H9 (cell line): ENCODE measurements at regions not wholly inside any gene's neighbourhood (a gene's known extent, or its start where the extent isn't known, plus 50 kb on each side); places are given as distances from the start of the nearest gene placed in this dataset.

Experiments used
- DNase-seq: peaks from one replicate; pipeline ENCODE4 v3.0.0-alpha.2; 2017
- H2AFZ ChIP-seq: one replicate; pipeline ENCODE4 v1.6.1; 2013; ENCODE audit warnings: mild to moderate bottlenecking, low read length, control low read depth, moderate library complexity
- H2AK5ac ChIP-seq: 2 replicates; pipeline ENCODE4 v1.6.1; 2013; ENCODE audit warnings: low read length, control low read depth, mixed read lengths; ENCODE audit not compliant: insufficient read length
- H2BK120ac ChIP-seq: one replicate; pipeline ENCODE4 v1.6.1; 2013; ENCODE audit warnings: low read depth, mild to moderate bottlenecking, low read length, control low read depth, inconsistent platforms; ENCODE audit not compliant: poor library complexity, severe bottlenecking
- H2BK12ac ChIP-seq: 2 replicates; pipeline ENCODE4 v1.6.1; 2013; ENCODE audit warnings: low read length, control low read depth, mixed read lengths, low read depth; ENCODE audit not compliant: insufficient read length
- H2BK15ac ChIP-seq: 2 replicates; pipeline ENCODE4 v1.6.1; 2013; ENCODE audit warnings: low read depth, low read length, control low read depth
- H2BK20ac ChIP-seq: one replicate; pipeline ENCODE4 v1.6.1; 2013; ENCODE audit warnings: low read depth, mild to moderate bottlenecking, low read length, control low read depth, inconsistent platforms; ENCODE audit not compliant: poor library complexity, severe bottlenecking
- H2BK5ac ChIP-seq: 2 replicates; pipeline ENCODE4 v1.6.1; 2013; ENCODE audit warnings: low read length, control low read depth, mixed read lengths; ENCODE audit not compliant: insufficient read length
- H3K14ac ChIP-seq: 2 replicates; pipeline ENCODE4 v1.6.1; 2013; ENCODE audit warnings: low read length, control low read depth; ENCODE audit not compliant: insufficient read depth
- H3K18ac ChIP-seq: 2 replicates; pipeline ENCODE4 v1.6.1; 2013; ENCODE audit warnings: low read depth, mild to moderate bottlenecking, mixed read lengths, low read length, control low read depth; ENCODE audit not compliant: insufficient read length
- H3K23ac ChIP-seq: 2 replicates; pipeline ENCODE4 v1.6.1; 2013; ENCODE audit warnings: low read length, control low read depth, mixed read lengths, low read depth; ENCODE audit not compliant: insufficient read length
- H3K23me2 ChIP-seq: 2 replicates; pipeline ENCODE4 v1.6.1; 2013; ENCODE audit warnings: low read depth, mild to moderate bottlenecking, mixed read lengths, low read length, control low read depth; ENCODE audit not compliant: insufficient read length, poor library complexity, severe bottlenecking
- H3K27ac ChIP-seq: 2 replicates; pipeline ENCODE4 v1.5.1; 2013; ENCODE audit warnings: low read length, control low read depth, mixed read lengths, low read depth; ENCODE audit not compliant: insufficient read length
- H3K27me3 ChIP-seq: 2 replicates; pipeline ENCODE4 v1.6.1; 2013; ENCODE audit warnings: low read length, control low read depth, inconsistent platforms; ENCODE audit not compliant: insufficient read depth
- H3K4ac ChIP-seq: 2 replicates; pipeline ENCODE4 v1.6.1; 2013; ENCODE audit warnings: low read depth, mild to moderate bottlenecking, control low read depth, inconsistent platforms, low read length, moderate library complexity
- H3K4me1 ChIP-seq: 2 replicates; pipeline ENCODE4 v1.6.1; 2013; ENCODE audit warnings: low read length, control low read depth, inconsistent platforms; ENCODE audit not compliant: insufficient read depth
- H3K4me2 ChIP-seq: 2 replicates; pipeline ENCODE4 v1.6.1; 2013; ENCODE audit warnings: low read length, control low read depth, mixed read lengths; ENCODE audit not compliant: insufficient read length, insufficient read depth
- H3K56ac ChIP-seq: 2 replicates; pipeline ENCODE4 v1.6.1; 2013; ENCODE audit warnings: low read depth, mild to moderate bottlenecking, mixed read lengths, low read length, control low read depth; ENCODE audit not compliant: insufficient read length
- H3K79me1 ChIP-seq: 2 replicates; pipeline ENCODE4 v1.6.1; 2013; ENCODE audit warnings: low read depth, mild to moderate bottlenecking, moderate library complexity, low read length, control low read depth, inconsistent platforms; ENCODE audit not compliant: insufficient read depth, poor library complexity, severe bottlenecking
- H3K79me2 ChIP-seq: 2 replicates; pipeline ENCODE4 v1.6.1; 2013; ENCODE audit warnings: low read length, control low read depth, inconsistent platforms; ENCODE audit not compliant: insufficient read depth
- H3K9ac ChIP-seq: 2 replicates; pipeline ENCODE4 v1.6.1; 2013; ENCODE audit warnings: low read length, control low read depth, mixed read lengths; ENCODE audit not compliant: insufficient read length; ENCODE audit errors: extremely low read depth
- H3K9me3 ChIP-seq: one replicate; pipeline ENCODE4 v1.6.1; 2013; ENCODE audit warnings: low read depth, low read length, inconsistent platforms; ENCODE audit not compliant: control insufficient read depth
- H3T11ph ChIP-seq: one replicate; pipeline ENCODE4 v1.6.1; 2013; ENCODE audit warnings: mild to moderate bottlenecking, low read length, control low read depth, inconsistent platforms
- H4K20me1 ChIP-seq: one replicate; pipeline ENCODE4 v1.6.1; 2013; ENCODE audit not compliant: control insufficient read depth, insufficient read length, insufficient read depth
- H4K5ac ChIP-seq: 2 replicates; pipeline ENCODE4 v1.6.1; 2013; ENCODE audit warnings: low read depth, mild to moderate bottlenecking, mixed read lengths, low read length, control low read depth; ENCODE audit not compliant: insufficient read length
- H4K8ac ChIP-seq: replicated peaks from 2 replicates; pipeline ENCODE4 v1.6.1; 2013; ENCODE audit warnings: low read length, control low read depth, mixed read lengths, low read depth; ENCODE audit not compliant: insufficient read length
- H4K91ac ChIP-seq: 2 replicates; pipeline ENCODE4 v1.6.1; 2013; ENCODE audit warnings: low read depth, mild to moderate bottlenecking, moderate library complexity, mixed read lengths, low read length, control low read depth; ENCODE audit not compliant: insufficient read length
- H3K27ac Mint-ChIP-seq, 3 experiments: 2 replicates in 2 of 3; 3 replicates in 1 of 3; pipeline ENCODE4 v1.8.0; 2020 to 2021; ENCODE audit warnings: mixed read lengths in 3 of 3, mild to moderate bottlenecking in 1 of 3, moderate library complexity in 1 of 3
- H3K27me3 Mint-ChIP-seq: 2 replicates; pipeline ENCODE4 v1.8.0; 2021; ENCODE audit warnings: low read depth, mild to moderate bottlenecking, moderate library complexity, mixed read lengths
- H3K36me3 Mint-ChIP-seq, 3 experiments: 2 replicates in 2 of 3; 3 replicates in 1 of 3; pipeline ENCODE4 v1.8.0; 2020 to 2021; ENCODE audit warnings: low read depth in 3 of 3, mixed read lengths in 3 of 3; ENCODE audit not compliant: insufficient read depth in 1 of 3
- H3K4me1 Mint-ChIP-seq, 2 experiments: 2 replicates each; pipeline ENCODE4 v1.8.0; 2020; ENCODE audit warnings: mixed read lengths in 2 of 2
- H3K4me3 Mint-ChIP-seq, 2 experiments: 2 replicates in 1 of 2; 3 replicates in 1 of 2; pipeline ENCODE4 v1.8.0; 2020 to 2021; ENCODE audit warnings: mild to moderate bottlenecking in 2 of 2, mixed read lengths in 2 of 2, moderate library complexity in 1 of 2
- H3K9me3 Mint-ChIP-seq, 2 experiments: 2 replicates in 1 of 2; 3 replicates in 1 of 2; pipeline ENCODE4 v1.8.0; 2020; ENCODE audit warnings: mild to moderate bottlenecking in 2 of 2, mixed read lengths in 2 of 2, moderate library complexity in 1 of 2
- CTCF ChIP-seq: fragments of 200-600 bp; sonication (generic); conservative IDR thresholded peaks from 3 replicates; pipeline ENCODE4 v1.8.0; 2021; ENCODE audit warnings: antibody characterized with exemption, mild to moderate bottlenecking
- WGBS: extraction: QIAGEN DNeasy Blood & Tissue Kit; methylation state at CpG from one replicate; pipeline ENCODE4 v1.1.7; 2013; ENCODE audit warnings: missing lambda C conversion rate, low lambda C conversion rate, mixed read lengths; ENCODE audit not compliant: insufficient read length; ENCODE audit errors: extremely low coverage; 5-methylcytosine and 5-hydroxymethylcytosine counted together

- Histone ChIP-seq H3K9me3 (peaks cover 7% of the 10 kb centered on the region), H3K56ac (no peak overlapping the region), H2BK15ac (no peak overlapping the region), H3K18ac (no peak overlapping the region), H3K9ac (no peak overlapping the region), H3K79me1 (no peaks in the 10 kb centered on the region), H3K23me2 (no peaks in the 10 kb centered on the region), H3K23ac (no peak overlapping the region), H2BK5ac (no peak overlapping the region), H3K27ac (no peak overlapping the region), H3T11ph (no peak overlapping the region), H2BK12ac (no peak overlapping the region), H2BK20ac (no peak overlapping the region), H3K79me2 (no peaks in the 10 kb centered on the region), H2BK120ac (no peak overlapping the region), H3K14ac (no peak overlapping the region), H3K4me1 (no peaks in the 10 kb centered on the region), H2AK5ac (no peak overlapping the region), H4K20me1 (no peaks in the 10 kb centered on the region), H4K91ac (no peak overlapping the region), H3K27me3 (no peaks in the 10 kb centered on the region), H4K8ac (no peak overlapping the region), H3K4ac (no peak overlapping the region), H3K4me2 (no peak overlapping the region), H2AFZ (no peak overlapping the region), H4K5ac (no peak overlapping the region)
- no peak for TF ChIP-seq CTCF
- DNase-seq = no peak
- H3K4me1 Mint-ChIP-seq = 0 out of 4 replicates have a peak, but pooled peaks cover 3 to 4% of the 10 kb centered on the region in 2 experiments
- no peak overlapping the region for H3K4me3 Mint-ChIP-seq
- peaks cover 18 to 24% of the 10 kb centered on the region in 2 experiments for H3K9me3 Mint-ChIP-seq
- H3K27ac Mint-ChIP-seq = no peak overlapping the region
- H3K36me3 Mint-ChIP-seq = peaks cover 7 to 13% (median 11%) of the 10 kb centered on the region in 3 experiments; a peak in 6 of 7 replicates
- H3K27me3 Mint-ChIP-seq = peaks cover 6% of the 10 kb centered on the region
- no CpG with 5 or more reads among the region's 3 CpGs for WGBS
These were observed 307.8 kb downstream of the NDUFA10 start for GRCh38 chr2:239717319-239717675.
